Thyroid gland (tissue), 4 donors: ENCODE measurements at regions not wholly inside any gene's neighbourhood (a gene's known extent, or its start where the extent isn't known, plus 50 kb on each side); places are given as distances from the start of the nearest gene placed in this dataset.
A peak's percentile ranks its signal among the peaks of the same experiment; 100 is the strongest.
"Not testable (repeated sequence)": the region's sequence is repeated elsewhere in the genome, so short reads cannot be mapped to it uniquely, and the experiment has no call there.

ENCODE experiments used
- DNase-seq, 2 donors: peaks; one replicate each; pipeline ENCODE4 v3.0.0-alpha.2; 2019
- H3K27ac ChIP-seq, 3 donors: fragments of 200-600 bp; sonication (generic); 1 replicate in 2 of 3; 2 replicates in 1 of 3; pipeline ENCODE4 v1.5.1; 2016 to 2019; ENCODE audit warnings: mild to moderate bottlenecking in 1 of 3, moderate library complexity in 1 of 3
- H3K27me3 ChIP-seq: fragments of 200-600 bp; sonication (generic); one replicate; pipeline ENCODE4 v1.5.1; 2019
- H3K36me3 ChIP-seq, 2 donors: fragments of 200-600 bp; sonication (generic); one replicate each; pipeline ENCODE4 v1.5.1; 2016 to 2019
- H3K4me1 ChIP-seq, 2 donors: fragments of 200-600 bp; sonication (generic); one replicate each; pipeline ENCODE4 v1.5.1; 2017 to 2019
- H3K4me3 ChIP-seq, 3 donors: fragments of 200-600 bp; sonication (generic); replicated peaks in 1 of 3; 1 replicate in 2 of 3; 2 replicates in 1 of 3; pipeline ENCODE4 v1.5.1; 2016; ENCODE audit warnings: mild to moderate bottlenecking in 1 of 3
- H3K9me3 ChIP-seq: fragments of 200-600 bp; sonication (generic); one replicate; pipeline ENCODE4 v1.5.1; 2017
- POLR2A ChIP-seq, 2 donors: fragments of 450-650 bp; IDR thresholded peaks; one replicate each; pipeline ENCODE4 v1.6.1; 2017; ENCODE audit warnings: antibody characterized with exemption in 2 of 2, mild to moderate bottlenecking in 2 of 2, moderate library complexity in 1 of 2
- WGBS, 2 donors: methylation state at CpG; one replicate each; pipeline ENCODE4 v1.1.5; 2017; 5-methylcytosine and 5-hydroxymethylcytosine counted together
- intact Hi-C: fragments of 100-400 bp; cut with DNase I; formaldehyde crosslinking; loops from one replicate; pipeline ENCODE4 v1.15.1; 2023
- TF ChIP-seq, protein P1 (sequence below), 6 experiments: fragments of 200-600 bp in 3 of 6; fragments of 450-650 bp in 3 of 6; sonication (generic) in 3 of 6; IDR thresholded peaks; one replicate each; pipeline ENCODE4 v1.5.1; 2016 to 2019; ENCODE audit warnings: antibody characterized with exemption in 6 of 6, mild to moderate bottlenecking in 2 of 6, inconsistent platforms in 1 of 6, moderate library complexity in 1 of 6

DNA sequence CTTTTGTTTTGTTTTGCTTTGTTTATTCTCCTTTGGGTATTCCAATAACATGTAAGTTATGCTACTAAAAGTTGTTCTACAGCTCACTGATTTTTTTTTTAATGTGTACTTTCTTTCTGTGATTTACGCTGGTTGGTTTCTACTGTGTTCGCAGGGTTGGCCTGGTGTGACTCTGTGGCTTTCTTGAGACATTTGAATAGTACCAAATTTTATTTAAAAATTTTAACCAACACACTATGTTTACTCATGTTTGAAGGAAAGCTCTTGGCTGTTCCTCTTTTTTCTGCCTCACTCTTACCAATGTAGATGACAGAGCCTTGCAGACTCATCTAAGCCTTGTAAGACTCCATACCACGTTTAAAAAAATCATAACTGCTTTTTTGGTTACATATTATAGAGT, 1784.9 kb upstream of the DEFB115 start:
- H3K4me3 ChIP-seq = no peak overlapping the region
- intact Hi-C loops = no loop called here
- no peaks in the 10 kb centered on the region for H3K9me3 ChIP-seq
- no peaks in the 10 kb centered on the region for H3K4me1 ChIP-seq
- no peak for DNase-seq
- no peaks in the 10 kb centered on the region for H3K36me3 ChIP-seq
- 64 to 72% methylated on average over 3 of the region's 3 CpGs for WGBS, 2 donors
- H3K27me3 ChIP-seq = no peaks in the 10 kb centered on the region
- TF ChIP-seq, protein P1, sequence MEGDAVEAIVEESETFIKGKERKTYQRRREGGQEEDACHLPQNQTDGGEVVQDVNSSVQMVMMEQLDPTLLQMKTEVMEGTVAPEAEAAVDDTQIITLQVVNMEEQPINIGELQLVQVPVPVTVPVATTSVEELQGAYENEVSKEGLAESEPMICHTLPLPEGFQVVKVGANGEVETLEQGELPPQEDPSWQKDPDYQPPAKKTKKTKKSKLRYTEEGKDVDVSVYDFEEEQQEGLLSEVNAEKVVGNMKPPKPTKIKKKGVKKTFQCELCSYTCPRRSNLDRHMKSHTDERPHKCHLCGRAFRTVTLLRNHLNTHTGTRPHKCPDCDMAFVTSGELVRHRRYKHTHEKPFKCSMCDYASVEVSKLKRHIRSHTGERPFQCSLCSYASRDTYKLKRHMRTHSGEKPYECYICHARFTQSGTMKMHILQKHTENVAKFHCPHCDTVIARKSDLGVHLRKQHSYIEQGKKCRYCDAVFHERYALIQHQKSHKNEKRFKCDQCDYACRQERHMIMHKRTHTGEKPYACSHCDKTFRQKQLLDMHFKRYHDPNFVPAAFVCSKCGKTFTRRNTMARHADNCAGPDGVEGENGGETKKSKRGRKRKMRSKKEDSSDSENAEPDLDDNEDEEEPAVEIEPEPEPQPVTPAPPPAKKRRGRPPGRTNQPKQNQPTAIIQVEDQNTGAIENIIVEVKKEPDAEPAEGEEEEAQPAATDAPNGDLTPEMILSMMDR (IDR thresholded peaks at IDR 0.05) = no peak
- no peak for TF ChIP-seq POLR2A (IDR thresholded peaks at IDR 0.05)
- no peak overlapping the region for H3K27ac ChIP-seq

DNA sequence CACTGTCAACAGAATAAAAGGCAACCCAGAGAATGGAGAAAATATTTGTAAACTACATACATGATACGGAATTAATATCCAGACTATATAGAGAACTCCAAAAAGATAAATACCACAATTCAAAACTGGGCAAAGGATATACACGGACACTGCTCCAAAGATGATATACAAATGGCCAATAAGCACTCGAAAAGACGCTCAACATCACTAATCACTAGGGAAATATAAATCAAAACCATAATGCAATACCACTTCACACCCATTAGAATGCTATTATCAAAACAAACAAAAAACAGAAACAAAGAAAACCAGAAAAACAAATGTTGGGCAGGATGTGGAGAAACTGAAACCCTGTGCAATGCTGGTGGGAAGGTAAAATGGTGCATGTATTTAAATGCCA, 1764.6 kb upstream of the DEFB115 start:
- 74 to 87% methylated on average over 4 of the region's 4 CpGs for WGBS, 2 donors
- H3K9me3 ChIP-seq, H3K27ac ChIP-seq, intact Hi-C loops, DNase-seq, H3K4me1 ChIP-seq, H3K27me3 ChIP-seq, H3K36me3 ChIP-seq, H3K4me3 ChIP-seq: not testable (repeated sequence)

DNA sequence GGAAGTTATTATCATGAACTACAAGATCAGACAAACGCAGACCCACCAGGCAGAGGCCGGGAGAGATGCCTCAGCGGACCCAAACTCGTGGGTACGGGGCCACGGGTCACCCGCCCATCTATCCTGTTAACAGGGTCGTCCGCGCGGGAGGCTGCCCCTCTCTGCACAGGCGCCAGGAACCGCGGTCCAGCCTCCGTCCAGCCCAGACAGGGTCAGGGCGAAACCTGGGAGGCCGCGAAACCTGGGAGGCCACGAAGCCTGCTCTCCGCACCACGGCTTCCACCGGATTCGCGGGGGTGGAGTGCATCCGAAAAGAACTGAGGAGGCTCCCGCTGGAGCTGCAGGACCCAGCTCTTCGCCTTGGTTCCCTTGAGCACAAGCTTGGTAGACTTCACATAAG, 1760.7 kb upstream of the DEFB115 start:
- H3K4me3 ChIP-seq = peak overlapping the region in 1 of 3 donors; percentile 33
- H3K27ac ChIP-seq, H3K27me3 ChIP-seq, H3K9me3 ChIP-seq, H3K36me3 ChIP-seq, intact Hi-C loops, H3K4me1 ChIP-seq, DNase-seq: not testable (repeated sequence)
- 18 to 24% methylated on average over 9 to 16 of the region's 27 CpGs for WGBS, 2 donors

DNA sequence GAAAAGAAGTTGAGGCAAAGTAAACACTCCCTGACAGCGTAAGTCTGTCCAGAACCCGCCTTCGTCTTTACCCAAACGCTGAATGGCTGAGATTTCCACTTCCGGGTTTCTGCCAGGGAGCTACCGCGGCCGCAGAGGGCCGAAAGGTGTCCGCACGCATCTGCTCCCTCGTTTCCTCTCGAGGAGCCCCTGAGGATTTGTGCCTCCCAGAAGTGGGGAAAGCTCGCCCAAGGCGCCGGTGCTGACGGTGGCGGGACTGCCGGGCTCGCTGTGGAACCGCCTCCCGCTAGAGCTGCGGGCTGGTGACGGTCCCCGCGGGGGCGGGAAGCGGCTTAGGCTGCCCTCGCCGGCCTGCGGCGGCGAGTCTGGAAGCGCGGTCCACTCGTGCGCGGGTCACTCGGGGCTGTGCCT, 1760.2 kb upstream of the DEFB115 start:
- peak overlapping the region in 1 of 3 donors; percentile 19 for H3K4me3 ChIP-seq
- WGBS, 2 donors = 26 to 50% methylated on average over 39 of the region's 39 CpGs
- H3K27ac ChIP-seq = no peak overlapping the region
- H3K36me3 ChIP-seq = no peaks in the 10 kb centered on the region
- no peaks in the 10 kb centered on the region for H3K27me3 ChIP-seq
- peak; percentile 1 to 73 for DNase-seq
- no peak for TF ChIP-seq POLR2A (IDR thresholded peaks at IDR 0.05)
- TF ChIP-seq, protein P1 (IDR thresholded peaks at IDR 0.05) = no peak
- no peaks in the 10 kb centered on the region for H3K4me1 ChIP-seq
- intact Hi-C loops = no loop called here
- H3K9me3 ChIP-seq = no peaks in the 10 kb centered on the region

DNA sequence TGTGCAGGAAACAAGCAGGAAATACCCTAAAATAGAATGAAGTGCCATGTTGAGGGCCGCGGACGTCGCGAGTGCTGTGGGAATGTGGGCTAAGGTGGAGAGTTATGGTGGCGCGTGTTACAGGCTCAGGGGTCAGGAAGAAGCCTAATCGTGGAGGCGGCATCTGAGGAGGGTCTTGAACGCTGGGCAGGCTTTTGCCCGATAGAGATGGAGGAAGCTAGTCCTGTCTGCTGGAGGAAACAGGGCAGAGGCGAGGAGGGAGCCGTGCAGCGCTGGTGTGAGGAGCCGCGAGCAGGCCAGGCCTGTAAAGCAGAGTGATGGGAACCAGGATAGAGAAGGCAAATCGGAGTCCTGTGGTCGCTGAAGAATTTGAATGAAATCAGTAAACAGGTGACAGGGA, 1759.8 kb upstream of the DEFB115 start:
- H3K27ac ChIP-seq, H3K9me3 ChIP-seq, H3K27me3 ChIP-seq, intact Hi-C loops, H3K4me1 ChIP-seq, H3K36me3 ChIP-seq: not testable (repeated sequence)
- peak in 1 of 2 donors; percentile 2 for DNase-seq
- 54 to 56% methylated on average over 18 of the region's 18 CpGs for WGBS, 2 donors
- peak overlapping the region in 1 of 3 donors; percentile 19 for H3K4me3 ChIP-seq

DNA sequence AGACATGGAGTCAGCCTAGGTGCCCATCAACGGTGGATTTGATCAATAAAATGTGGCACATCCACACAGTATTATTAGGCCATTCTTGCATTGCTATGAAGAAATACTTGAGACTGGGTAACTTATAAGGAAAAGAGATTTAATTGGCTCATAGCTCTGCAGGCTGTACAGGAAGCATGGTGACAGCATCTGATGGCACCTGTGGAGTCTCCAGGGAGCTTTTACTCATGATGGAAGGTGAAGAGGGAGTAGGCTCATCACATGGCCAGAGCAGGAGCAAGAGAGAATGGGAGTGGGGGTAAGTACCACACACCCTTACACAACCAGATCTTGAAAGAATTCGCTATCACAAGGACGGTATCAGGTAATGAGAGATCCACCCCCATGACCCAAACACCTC, 1756.7 kb upstream of the DEFB115 start:
- H3K9me3 ChIP-seq, intact Hi-C loops, H3K27ac ChIP-seq, H3K27me3 ChIP-seq, DNase-seq, H3K36me3 ChIP-seq, H3K4me1 ChIP-seq, H3K4me3 ChIP-seq: not testable (repeated sequence)
- 50 to 51% methylated on average over 3 of the region's 3 CpGs for WGBS, 2 donors

DNA sequence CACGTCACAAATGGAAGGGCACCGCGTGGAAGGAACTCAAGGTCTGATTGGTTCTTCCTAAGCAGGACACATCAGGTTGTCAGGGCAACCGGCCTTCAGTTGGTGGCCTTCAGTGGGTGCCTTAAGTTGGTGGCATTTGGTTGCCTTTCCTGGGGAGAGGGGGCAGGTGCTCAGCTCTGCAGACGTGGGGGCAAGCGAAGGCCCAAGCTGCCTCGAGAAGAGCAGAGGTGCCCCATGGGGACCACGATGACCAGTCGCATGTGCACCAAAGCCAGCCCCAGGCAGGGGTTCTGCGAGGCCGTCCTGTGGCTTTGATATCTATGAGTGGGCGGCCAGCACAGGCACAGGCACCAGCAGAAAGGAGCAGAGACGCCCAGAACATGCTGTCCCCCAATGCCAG, 1742.8 kb upstream of the DEFB115 start:
- DNase-seq, H3K36me3 ChIP-seq, intact Hi-C loops, H3K9me3 ChIP-seq, H3K27me3 ChIP-seq, H3K27ac ChIP-seq, H3K4me3 ChIP-seq, H3K4me1 ChIP-seq: not testable (repeated sequence)
- 69 to 70% methylated on average over 11 to 13 of the region's 13 CpGs for WGBS, 2 donors

DNA sequence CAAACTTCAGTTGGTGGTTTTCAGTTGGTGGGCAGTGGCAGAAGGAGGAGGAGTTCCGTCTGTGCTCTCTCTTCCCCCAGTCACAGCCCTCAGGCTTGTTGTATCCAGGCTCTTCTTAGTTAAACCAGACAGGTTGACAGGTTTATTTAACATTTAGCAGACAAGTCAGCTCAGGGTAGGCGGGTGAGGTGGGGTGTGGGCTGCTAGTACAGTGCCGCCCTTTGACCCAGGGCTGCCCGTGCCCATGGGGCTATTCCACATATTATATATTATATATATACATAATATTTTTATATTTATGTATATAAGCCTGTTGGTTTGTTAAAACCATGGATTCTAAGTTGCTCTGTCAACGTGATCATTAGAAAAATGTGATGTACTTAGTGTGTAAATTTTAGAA, 1740.6 kb upstream of the DEFB115 start:
- H3K4me1 ChIP-seq, H3K9me3 ChIP-seq, intact Hi-C loops, H3K27me3 ChIP-seq, H3K27ac ChIP-seq, DNase-seq, H3K4me3 ChIP-seq, H3K36me3 ChIP-seq: not testable (repeated sequence)
- 59% methylated on average over 5 of the region's 5 CpGs for whole genome bisulfite sequencing, 2 donors
